ENCODE measurements at regions not wholly inside any gene's neighbourhood (a gene's known extent, or its start where the extent isn't known, plus 50 kb on each side); places are given as distances from the start of the nearest gene placed in this dataset.

DNA sequence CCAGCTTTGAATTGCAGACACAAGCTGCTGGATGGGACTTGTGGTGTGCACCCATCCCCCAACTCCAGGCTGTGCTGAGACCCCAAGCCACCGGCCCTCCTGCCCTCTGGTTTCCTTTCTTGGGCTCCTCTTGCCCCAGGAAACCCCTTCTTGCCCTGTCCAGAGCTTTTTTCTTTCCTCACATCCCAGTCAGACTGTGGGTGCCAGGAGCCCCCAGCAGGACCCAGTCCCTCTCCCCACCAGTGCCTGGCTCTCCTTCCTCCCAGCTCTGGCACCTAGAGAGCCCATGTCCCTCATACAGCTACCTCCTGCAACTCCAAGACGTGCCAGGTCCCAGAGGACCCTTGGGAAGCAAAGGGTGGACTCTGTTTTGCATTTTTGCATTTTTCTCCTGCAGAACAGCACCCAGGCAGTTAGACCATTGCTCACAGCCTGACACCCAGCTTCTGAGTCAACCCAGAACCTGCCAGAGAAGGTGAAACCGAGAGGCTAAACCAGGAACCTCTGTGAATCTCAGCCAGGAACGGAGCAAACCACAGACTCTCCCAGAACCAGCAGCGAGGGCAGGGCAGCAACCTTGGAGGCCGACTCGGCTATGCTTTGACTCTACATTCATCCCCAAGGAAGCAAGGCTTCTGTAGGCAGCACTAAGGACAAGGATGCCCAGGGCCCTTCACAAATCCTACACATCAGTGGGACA is 221.1 kb downstream of the ANAPC1 start:
- TF ChIP-seq, protein P1, sequence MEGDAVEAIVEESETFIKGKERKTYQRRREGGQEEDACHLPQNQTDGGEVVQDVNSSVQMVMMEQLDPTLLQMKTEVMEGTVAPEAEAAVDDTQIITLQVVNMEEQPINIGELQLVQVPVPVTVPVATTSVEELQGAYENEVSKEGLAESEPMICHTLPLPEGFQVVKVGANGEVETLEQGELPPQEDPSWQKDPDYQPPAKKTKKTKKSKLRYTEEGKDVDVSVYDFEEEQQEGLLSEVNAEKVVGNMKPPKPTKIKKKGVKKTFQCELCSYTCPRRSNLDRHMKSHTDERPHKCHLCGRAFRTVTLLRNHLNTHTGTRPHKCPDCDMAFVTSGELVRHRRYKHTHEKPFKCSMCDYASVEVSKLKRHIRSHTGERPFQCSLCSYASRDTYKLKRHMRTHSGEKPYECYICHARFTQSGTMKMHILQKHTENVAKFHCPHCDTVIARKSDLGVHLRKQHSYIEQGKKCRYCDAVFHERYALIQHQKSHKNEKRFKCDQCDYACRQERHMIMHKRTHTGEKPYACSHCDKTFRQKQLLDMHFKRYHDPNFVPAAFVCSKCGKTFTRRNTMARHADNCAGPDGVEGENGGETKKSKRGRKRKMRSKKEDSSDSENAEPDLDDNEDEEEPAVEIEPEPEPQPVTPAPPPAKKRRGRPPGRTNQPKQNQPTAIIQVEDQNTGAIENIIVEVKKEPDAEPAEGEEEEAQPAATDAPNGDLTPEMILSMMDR (conservative IDR thresholded peaks at IDR 0.05; ENCODE audit: control insufficient read depth, insufficient read depth, low read depth, low read length): no peak
- peak; percentile 43 for DNase-seq (ENCODE audit: low read depth)
- no peak overlapping the region for H3K4me3 ChIP-seq (ENCODE audit: control insufficient read depth, low read depth, low read length)

DNA sequence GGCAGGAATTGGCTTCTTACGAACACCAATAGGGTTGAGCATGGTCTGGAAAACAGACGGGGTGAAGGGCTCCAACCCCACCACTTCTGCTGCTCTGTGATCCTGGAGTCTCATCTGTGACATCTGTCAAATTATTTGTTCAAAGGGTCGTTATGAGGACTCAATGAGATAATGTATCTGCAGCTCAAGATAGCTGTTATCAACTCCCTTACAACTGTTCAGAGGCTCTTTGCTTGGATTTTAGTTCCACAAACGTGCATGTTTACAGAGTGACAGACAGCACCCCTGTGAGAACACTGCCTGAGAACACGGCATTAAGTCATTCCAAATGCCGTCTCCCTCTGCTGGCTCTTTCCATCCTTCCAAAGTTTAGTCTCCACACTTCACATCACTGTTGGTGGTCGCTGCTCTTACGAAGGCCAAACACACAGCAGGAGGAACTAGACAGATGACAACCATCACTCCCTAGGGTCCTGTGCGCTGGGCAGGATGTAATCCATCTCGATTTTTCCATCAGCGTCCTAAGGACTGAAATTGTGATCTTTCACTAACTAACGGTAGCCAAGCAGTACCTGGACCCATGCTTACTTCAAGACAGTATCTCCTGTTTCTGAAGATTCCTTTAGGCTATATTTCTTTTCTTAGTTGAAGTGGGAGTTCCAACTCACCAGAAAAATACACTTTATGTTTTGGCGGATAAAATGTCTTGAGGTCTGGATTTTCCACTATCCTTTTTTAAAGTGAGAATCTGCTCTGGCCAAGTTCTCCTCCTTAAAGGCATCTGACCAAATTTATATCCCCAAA is 220.3 kb downstream of the ANAPC1 start:
- TF ChIP-seq, protein P1 (conservative IDR thresholded peaks at IDR 0.05; ENCODE audit: control insufficient read depth, insufficient read depth, low read depth, low read length): peak; percentile 19
- no peak overlapping the region for H3K4me3 ChIP-seq (ENCODE audit: control insufficient read depth, low read depth, low read length)
- peak; percentile 30 for DNase-seq (ENCODE audit: low read depth)

DNA sequence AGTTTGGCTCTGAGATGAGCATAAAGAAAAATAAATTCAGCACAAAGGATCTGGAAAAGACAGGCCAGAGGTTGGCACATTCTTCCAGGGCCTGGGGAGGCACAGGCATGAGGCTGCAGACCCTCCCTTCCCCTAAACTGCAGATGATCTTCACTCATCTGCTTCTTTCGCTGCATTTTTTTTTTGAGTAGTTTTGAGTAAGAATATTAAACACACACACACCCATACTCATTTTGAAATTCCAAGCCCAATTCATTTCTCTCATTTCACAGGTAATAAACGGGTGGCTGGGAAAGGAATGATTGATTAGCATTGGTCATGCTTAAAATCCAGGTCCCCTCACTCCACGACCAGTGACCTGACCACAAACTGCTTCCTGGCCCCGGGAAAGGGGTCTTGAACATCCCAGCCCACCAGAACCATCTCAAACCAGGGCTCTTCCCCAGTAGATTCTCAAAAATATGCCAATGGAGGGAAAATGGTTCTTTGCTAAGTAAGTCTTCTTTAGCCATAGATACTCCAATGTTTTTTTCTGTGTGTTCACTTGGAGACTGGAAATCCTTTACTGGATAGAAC is 219.6 kb downstream of the ANAPC1 start:
- TF ChIP-seq, protein P1 (conservative IDR thresholded peaks at IDR 0.05; ENCODE audit: control insufficient read depth, insufficient read depth, low read depth, low read length): no peak
- DNase-seq (ENCODE audit: low read depth): no peak
- H3K4me3 ChIP-seq (ENCODE audit: control insufficient read depth, low read depth, low read length): no peak overlapping the region

DNA sequence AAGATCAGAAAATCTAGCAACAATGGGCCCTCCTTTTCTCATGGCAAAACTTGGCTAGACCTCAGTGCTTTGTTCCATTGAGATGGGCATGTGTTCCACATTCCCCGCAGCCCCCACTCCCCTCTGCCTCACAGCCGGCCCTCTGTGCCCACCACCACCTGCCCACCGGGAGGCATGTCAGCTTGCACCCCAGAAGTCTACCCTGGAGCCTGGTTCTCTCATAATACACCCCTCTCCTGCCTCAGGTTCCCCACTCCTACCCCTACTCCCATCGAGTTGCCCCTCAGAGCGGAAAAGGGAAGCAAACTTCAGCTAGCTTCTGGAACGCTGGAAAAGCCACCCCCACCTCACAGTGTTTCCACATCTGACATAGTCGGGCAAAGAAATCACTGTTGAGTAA is 219.0 kb downstream of the ANAPC1 start:
- DNase-seq (ENCODE audit: low read depth): no peak
- TF ChIP-seq, protein P1 (conservative IDR thresholded peaks at IDR 0.05; ENCODE audit: control insufficient read depth, insufficient read depth, low read depth, low read length): no peak
- H3K4me3 ChIP-seq (ENCODE audit: control insufficient read depth, low read depth, low read length): no peak overlapping the region

DNA sequence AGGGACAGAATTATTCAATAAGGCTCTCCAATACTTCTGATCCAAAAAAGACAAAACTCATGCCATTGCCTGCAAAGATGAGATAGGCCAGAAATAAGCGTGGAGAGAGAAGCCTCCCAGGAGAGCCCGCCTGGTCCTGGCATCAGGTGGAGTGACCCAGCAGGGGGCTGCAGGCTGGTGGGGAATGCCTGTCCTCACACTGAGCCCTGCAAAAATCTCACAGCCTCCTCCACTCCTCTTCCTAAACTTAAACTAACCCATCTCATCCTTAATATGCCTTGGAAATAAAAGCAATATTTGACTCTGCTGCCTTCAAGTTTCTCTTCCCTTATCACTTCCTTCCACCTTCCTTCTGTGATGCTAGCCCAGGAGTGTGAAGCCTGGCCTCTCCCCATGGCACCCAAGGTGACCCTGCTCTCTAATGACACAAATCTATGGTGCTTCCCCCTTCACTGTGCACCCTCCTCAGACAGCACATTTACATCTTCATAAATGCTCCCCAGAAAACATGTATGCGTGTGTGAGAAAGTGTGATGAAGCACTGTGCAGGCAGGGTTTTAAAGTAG is 218.4 kb downstream of the ANAPC1 start:
- TF ChIP-seq, protein P1 (conservative IDR thresholded peaks at IDR 0.05; ENCODE audit: control insufficient read depth, insufficient read depth, low read depth, low read length): no peak
- H3K4me3 ChIP-seq (ENCODE audit: control insufficient read depth, low read depth, low read length): no peak overlapping the region
- DNase-seq (ENCODE audit: low read depth): no peak

DNA sequence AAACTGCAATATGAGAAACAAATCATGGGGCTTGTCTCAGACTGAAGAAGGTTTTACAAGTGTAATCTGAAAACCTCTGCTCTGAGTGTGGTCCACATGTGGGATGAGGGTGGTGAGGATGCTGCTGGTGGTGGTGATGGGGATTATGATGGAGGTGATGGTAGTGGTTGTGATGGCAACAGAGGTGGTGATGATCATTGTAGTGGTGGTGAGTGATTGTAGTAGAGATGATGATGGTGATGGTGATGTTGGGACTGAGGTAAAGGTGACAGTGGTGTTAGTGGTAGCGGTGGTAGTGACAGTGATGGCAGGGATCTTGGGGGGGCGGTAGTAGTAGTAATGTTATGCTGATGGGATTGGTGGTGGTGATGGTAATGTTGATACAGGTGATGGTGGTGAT is 217.8 kb downstream of the ANAPC1 start:
- no peak overlapping the region for H3K4me3 ChIP-seq (ENCODE audit: control insufficient read depth, low read depth, low read length)
- no peak for DNase-seq (ENCODE audit: low read depth)
- TF ChIP-seq, protein P1 (conservative IDR thresholded peaks at IDR 0.05; ENCODE audit: control insufficient read depth, insufficient read depth, low read depth, low read length): no peak

Measured in fibroblast of mammary gland (primary cell).